HG02759 (cell line): ENCODE measurements at regions not wholly inside any gene's neighbourhood (a gene's known extent, or its start where the extent isn't known, plus 50 kb on each side); places are given as distances from the start of the nearest gene placed in this dataset.
"Not testable (repeated sequence)": the region's sequence is repeated elsewhere in the genome, so short reads cannot be mapped to it uniquely, and the experiment has no call there.

Source experiments
- ATAC-seq: cut with Tn5 transposase; IDR thresholded peaks from one replicate; pipeline ENCODE4 v1.9.1; 2021; ENCODE audit warnings: mild to moderate bottlenecking, moderate library complexity; ENCODE audit not compliant: unreplicated experiment

- no peak for ATAC-seq
Measured at GRCh38 chr4:124432500-124432899, 280.0 kb downstream of the ANKRD50 start.

GRCh38 chr4:124433044-124433443, 279.5 kb downstream of the ANKRD50 start:
- ATAC-seq = no peak

- ATAC-seq = no peak
Measured at GRCh38 chr4:124433500-124433899, 279.0 kb downstream of the ANKRD50 start.

- ATAC-seq = no peak
Measured at GRCh38 chr4:124435274-124435950, 277.1 kb downstream of the ANKRD50 start.

- no peak for ATAC-seq
Measured at GRCh38 chr4:124437853-124438495, 274.6 kb downstream of the ANKRD50 start.

DNA sequence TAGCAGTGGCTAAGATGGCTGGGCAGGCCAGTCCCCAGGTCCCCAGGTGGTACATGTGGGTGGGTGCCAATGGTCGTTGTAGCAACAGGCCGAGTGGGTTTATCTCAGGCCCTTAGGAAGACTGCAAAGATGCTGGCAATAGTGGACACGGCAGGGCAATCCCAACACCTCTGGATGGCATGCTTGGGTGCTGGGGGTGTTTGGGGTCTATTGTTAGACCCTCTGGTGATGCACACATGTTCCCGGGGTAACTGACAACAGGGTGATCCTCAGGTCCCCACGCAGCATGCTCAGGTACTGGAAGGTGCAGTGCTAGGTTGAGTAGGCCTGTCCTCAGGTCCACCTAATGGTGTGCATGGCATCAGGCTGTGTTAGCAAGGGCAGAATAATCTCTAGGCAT, 267.5 kb downstream of the ANKRD50 start:
- ATAC-seq = no peak

DNA sequence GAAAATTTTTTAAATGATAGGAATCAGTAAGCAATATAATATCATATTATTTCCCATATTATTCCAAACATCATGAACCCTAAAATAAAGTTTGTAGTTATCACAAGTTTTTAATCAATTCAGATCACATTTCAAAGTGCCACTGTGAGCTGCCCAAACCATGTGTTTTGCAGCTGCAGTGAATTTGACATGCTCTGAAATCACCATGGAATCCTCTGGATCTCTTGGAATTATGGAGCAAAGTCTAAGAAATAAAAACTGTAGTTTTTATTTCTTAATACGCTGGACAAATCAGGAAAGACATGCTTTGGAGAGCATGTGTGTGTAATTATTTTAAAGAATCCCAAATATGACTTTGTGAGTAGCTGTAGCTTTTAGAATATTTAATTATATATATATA, 262.7 kb downstream of the ANKRD50 start:
- ATAC-seq = no peak

DNA sequence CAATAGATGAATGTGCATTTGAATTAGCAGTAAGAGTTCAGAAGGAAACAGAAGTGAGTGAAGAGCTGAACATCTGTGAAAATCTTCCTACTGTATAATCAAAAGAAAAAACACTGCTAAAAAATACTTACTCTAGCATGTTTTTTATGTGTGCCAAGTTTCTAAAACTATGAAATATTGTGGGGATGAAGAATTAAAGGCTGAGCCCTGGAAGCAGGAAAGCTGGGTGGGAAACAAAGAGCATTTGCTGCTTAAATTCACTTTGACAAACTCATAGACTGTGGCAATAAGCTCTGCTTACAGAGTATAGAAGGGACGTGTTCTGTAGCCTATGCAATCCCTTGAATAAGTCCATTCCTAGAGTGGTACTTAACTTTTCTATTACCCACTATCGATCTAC, 261.7 kb downstream of the ANKRD50 start:
- ATAC-seq = no peak

DNA sequence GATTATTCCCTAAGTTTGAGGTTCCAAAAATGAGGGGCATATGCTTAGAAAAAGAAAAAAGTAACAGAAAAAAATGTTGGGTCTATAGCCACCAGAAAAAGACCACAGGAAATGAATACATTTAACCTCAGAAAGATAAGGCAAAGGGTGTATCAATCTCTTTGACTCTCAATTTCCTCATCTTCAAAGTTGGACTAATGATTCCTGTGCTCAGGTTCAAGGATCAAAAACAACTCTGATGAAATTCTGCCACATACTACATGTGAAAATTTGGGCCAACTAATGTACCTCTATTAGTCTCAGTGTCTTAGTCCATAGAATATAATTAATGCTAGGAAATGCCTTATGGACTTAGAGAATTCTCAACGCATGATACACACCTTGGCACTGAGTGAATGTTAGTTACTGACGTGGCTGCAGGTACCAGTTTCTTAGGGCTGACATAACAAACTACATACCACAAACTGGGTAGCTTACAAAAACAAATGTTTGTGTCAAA, 257.7 kb downstream of the ANKRD50 start:
- ATAC-seq = no peak

- ATAC-seq = no peak
Measured at GRCh38 chr4:124455671-124456070, 256.9 kb downstream of the ANKRD50 start.

GRCh38 chr4:124459196-124459940, 253.2 kb downstream of the ANKRD50 start:
- ATAC-seq = no peak

DNA sequence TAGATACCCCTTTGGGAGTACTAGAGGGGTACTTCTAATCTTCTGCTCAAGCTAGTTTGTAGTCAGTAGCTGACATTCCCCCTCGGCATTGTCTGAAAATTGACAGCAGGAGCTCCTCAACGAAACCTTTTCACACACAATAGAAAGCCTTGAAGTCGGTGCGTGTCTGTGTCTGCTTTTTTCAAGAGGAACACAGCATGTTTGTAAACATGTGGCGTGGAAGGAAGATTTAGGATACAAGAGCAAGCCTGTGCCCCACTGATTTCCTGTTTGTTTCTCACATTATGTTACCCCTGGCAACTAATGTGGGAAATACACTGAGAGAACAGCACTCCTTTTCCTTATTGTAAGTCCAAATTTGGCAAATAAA, 252.6 kb downstream of the ANKRD50 start:
- ATAC-seq = no peak

GRCh38 chr4:124461592-124461991, 250.9 kb downstream of the ANKRD50 start:
- not testable (repeated sequence) for ATAC-seq

- ATAC-seq = no peak
Measured at GRCh38 chr4:124462954-124463828, 249.3 kb downstream of the ANKRD50 start.

DNA sequence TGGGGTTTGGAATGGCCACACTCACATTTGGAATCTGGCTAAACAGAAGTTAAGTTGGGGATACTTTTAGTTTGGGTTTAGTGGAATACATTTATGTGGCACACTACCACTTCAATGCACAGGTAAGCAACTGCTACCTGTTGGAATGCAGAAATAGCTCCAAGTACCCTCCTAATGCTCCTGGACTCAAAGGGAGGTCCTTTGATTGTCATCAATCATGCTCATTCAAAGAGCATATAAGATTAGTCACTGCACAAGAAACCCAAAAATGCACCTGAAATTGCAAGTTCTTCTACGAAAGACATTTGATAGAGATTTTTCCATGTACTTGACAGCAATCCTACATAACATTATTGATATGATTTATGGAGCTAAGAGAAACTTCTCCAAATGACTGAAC, 247.7 kb downstream of the ANKRD50 start:
- no peak for ATAC-seq

GRCh38 chr4:124468360-124468759, 244.2 kb downstream of the ANKRD50 start:
- ATAC-seq = no peak

DNA sequence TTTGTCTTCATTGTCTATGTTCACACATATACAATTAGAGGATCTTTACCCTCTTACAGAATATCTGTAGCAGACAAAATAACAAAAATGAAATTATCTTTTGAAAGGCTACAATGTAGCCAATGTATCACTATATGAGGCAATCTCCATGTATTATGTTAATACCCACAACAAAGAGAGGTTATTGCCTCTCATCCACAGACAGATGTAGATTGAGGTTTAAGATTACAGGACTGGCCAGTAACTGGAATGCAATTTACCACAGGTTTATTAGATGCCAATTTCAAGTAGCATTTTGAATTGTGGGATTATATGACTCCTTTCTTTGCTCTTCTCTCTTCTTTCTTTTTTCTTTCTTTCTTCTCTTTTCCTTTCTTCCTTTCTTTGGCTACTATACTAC, 242.6 kb downstream of the ANKRD50 start:
- ATAC-seq = no peak

DNA sequence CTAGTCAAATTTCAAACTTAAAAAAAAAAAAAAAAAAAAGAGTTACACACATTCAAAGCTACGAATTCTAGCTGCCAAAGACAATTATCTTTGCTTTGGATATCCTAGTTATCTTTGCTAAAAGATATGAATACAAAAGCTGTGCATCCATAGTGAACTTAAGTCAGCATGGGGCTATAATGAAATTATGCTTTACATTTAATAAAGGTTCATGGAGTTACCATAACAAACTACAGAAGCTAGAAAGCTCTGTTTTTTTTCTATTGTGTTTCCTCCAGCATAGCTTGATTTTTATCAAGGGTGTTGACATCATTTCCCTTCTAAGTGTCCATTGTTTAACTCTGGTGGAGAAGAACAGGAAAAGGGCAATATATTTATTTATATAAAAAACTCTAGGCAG, 234.1 kb downstream of the ANKRD50 start:
- ATAC-seq = no peak

DNA sequence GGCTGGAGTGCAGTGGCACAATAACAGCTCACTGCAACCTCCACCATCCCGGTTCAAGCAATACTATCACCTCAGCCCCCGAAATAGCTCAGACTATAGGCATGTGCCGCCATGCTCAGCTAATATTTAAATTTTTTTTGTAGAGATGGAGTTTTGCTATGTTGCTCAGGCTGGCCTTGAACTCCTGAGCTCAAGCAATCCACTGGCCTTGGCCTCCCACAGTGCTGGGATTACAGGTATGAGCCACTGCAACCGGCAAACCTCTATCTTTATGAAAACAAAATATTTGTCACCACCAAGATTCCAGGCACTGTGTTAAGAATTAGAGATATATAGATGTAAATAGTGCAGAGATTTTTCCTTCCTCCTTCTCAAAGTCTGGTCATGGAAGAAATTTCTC, 232.5 kb downstream of the ANKRD50 start:
- ATAC-seq = no peak

DNA sequence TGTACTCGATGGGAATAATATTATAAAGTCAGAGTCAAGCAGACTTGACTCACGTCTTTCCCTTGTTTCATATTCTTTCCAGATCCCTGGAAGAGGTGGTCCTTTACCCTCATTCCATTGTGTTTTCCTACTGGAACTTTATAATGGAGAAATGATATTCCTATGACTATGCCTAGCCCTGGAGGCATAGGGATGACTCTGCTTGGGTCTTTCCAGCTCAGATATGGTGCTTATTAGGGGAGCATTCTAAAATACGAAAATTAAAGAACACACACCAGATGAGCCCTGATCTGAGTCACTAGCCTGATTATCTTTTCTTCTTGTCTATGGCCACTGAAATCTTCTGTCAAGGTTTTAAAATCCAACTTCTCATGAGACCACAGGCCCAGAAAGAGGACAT, 231.4 kb downstream of the ANKRD50 start:
- ATAC-seq = no peak
